ENCODE measurements at regions not wholly inside any gene's neighbourhood (a gene's known extent, or its start where the extent isn't known, plus 50 kb on each side); places are given as distances from the start of the nearest gene placed in this dataset.

GRCh38 chr2:215722125-215722524 lies 286.3 kb upstream of the FN1 start:
- TF ChIP-seq, protein P1, sequence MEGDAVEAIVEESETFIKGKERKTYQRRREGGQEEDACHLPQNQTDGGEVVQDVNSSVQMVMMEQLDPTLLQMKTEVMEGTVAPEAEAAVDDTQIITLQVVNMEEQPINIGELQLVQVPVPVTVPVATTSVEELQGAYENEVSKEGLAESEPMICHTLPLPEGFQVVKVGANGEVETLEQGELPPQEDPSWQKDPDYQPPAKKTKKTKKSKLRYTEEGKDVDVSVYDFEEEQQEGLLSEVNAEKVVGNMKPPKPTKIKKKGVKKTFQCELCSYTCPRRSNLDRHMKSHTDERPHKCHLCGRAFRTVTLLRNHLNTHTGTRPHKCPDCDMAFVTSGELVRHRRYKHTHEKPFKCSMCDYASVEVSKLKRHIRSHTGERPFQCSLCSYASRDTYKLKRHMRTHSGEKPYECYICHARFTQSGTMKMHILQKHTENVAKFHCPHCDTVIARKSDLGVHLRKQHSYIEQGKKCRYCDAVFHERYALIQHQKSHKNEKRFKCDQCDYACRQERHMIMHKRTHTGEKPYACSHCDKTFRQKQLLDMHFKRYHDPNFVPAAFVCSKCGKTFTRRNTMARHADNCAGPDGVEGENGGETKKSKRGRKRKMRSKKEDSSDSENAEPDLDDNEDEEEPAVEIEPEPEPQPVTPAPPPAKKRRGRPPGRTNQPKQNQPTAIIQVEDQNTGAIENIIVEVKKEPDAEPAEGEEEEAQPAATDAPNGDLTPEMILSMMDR (IDR thresholded peaks at IDR 0.05; ENCODE audit: low read depth, low read length, missing input control), result no peak
- TF ChIP-seq TAF1 (conservative IDR thresholded peaks at IDR 0.05) (no peak), EGR1 (IDR thresholded peaks at IDR 0.05; ENCODE audit: low read depth in 2 of 2) (no peak), JUND (IDR thresholded peaks at IDR 0.05) (no peak), FOXA1 (IDR thresholded peaks at IDR 0.05) (no peak)

Measured in liver (tissue), 3 donors.